ENCODE measurements at regions not wholly inside any gene's neighbourhood (a gene's known extent, or its start where the extent isn't known, plus 50 kb on each side); places are given as distances from the start of the nearest gene placed in this dataset.
A peak's percentile ranks its signal among the peaks of the same experiment; 100 is the strongest.

- ATAC-seq, result peak; percentile 95
- Histone ChIP-seq H3K36me3 (replicated peaks in 1 of 2; ENCODE audit: insufficient read depth in 1 of 2, low read depth in 2 of 2) (no peaks in the 10 kb centered on the region), H3K9me3 (no peaks in the 10 kb centered on the region), H3K4me3 (no peak overlapping the region), H3K27me3 (no peaks in the 10 kb centered on the region), H3K27ac (peak overlapping the region; percentile 36 to 76 (median 50)), H3K4me1 (peaks cover 32% of the 10 kb centered on the region)
- WGBS, 2 donors, result 22 to 38% methylated on average over 7 to 8 of the region's 8 CpGs
- TF ChIP-seq CTCF (IDR thresholded peaks at IDR 0.05) (peak in 3 of 7 experiments; percentile 26 to 33 (median 27)), POLR2A (IDR thresholded peaks at IDR 0.05) (peak in 1 of 3 donors; percentile 29)
- peak; percentile 50 to 72 (median 55) for DNase-seq
- intact Hi-C loops (cut with DNase I), result no loop called here
Observed at GRCh38 chr12:69052613-69053408, 119.8 kb upstream of the CPM start.

GRCh38 chr12:69054343-69055056 is 121.5 kb upstream of the CPM start:
- 73 to 79% methylated on average over 7 of the region's 7 CpGs for WGBS, 2 donors
- Histone ChIP-seq H3K27me3 (no peaks in the 10 kb centered on the region), H3K9me3 (no peaks in the 10 kb centered on the region), H3K4me1 (peaks cover 32% of the 10 kb centered on the region), H3K36me3 (replicated peaks in 1 of 2; ENCODE audit: insufficient read depth in 1 of 2, low read depth in 2 of 2) (no peaks in the 10 kb centered on the region), H3K4me3 (no peak overlapping the region), H3K27ac (no peak overlapping the region)
- DNase-seq, result no peak
- no peak for ATAC-seq
- TF ChIP-seq POLR2A (IDR thresholded peaks at IDR 0.05) (no peak), CTCF (IDR thresholded peaks at IDR 0.05) (no peak)
- intact Hi-C loops (cut with DNase I), result no loop called here

- intact Hi-C loops (cut with DNase I), result no loop called here
- WGBS, 2 donors, result 85 to 91% methylated on average over 2 of the region's 2 CpGs
- Histone ChIP-seq H3K27ac (no peak overlapping the region), H3K27me3 (no peaks in the 10 kb centered on the region), H3K4me1 (peaks cover 32% of the 10 kb centered on the region), H3K36me3 (replicated peaks in 1 of 2; ENCODE audit: insufficient read depth in 1 of 2, low read depth in 2 of 2) (no peaks in the 10 kb centered on the region), H3K4me3 (no peak overlapping the region), H3K9me3 (no peaks in the 10 kb centered on the region)
- DNase-seq (no peak), ATAC-seq (no peak)
- TF ChIP-seq POLR2A (IDR thresholded peaks at IDR 0.05), result no peak
- no peak for TF ChIP-seq CTCF (IDR thresholded peaks at IDR 0.05)
Observed at GRCh38 chr12:69055280-69055679, 122.3 kb upstream of the CPM start.

- WGBS, 2 donors, result 76 to 96% methylated on average over 4 of the region's 4 CpGs
- H3K27ac ChIP-seq, result no peak overlapping the region
- DNase-seq, result no peak
Observed at GRCh38 chr12:69055706-69056105, 122.7 kb upstream of the CPM start.

More at GRCh38 chr12:69055706-69056105, 122.7 kb upstream of the CPM start:
- no peaks in the 10 kb centered on the region for H3K27me3 ChIP-seq
- intact Hi-C loops (cut with DNase I), result no loop called here
- no peaks in the 10 kb centered on the region for H3K36me3 ChIP-seq (replicated peaks in 1 of 2; ENCODE audit: insufficient read depth in 1 of 2, low read depth in 2 of 2)
- H3K4me3 ChIP-seq, result no peak overlapping the region
- peaks cover 32% of the 10 kb centered on the region for H3K4me1 ChIP-seq
- ATAC-seq, result no peak
- H3K9me3 ChIP-seq, result no peaks in the 10 kb centered on the region
- TF ChIP-seq POLR2A (IDR thresholded peaks at IDR 0.05), result no peak
- TF ChIP-seq CTCF (IDR thresholded peaks at IDR 0.05), result no peak

All from body of pancreas (tissue), 4 donors.